IMR-90 (cell line): ENCODE measurements at regions not wholly inside any gene's neighbourhood (a gene's known extent, or its start where the extent isn't known, plus 50 kb on each side); places are given as distances from the start of the nearest gene placed in this dataset.

Source experiments
- ATAC-seq: fragments of 200-7000 bp; cut with Tn5 transposase; 2 replicates; pipeline ENCODE4 v1.9.1; 2020; ENCODE audit warnings: low read depth, mild to moderate bottlenecking, moderate library complexity
- BruUV-seq: library from RNA; stranded (reverse); fragments of 400-500 nt; replicated peaks from 2 replicates; lab custom pipeline; 2021; lab: Mats Ljungman, UMichigan
- CTCF ChIA-PET: fragments of 300-600 bp; formaldehyde crosslinking; extraction: SDS; loops from one replicate; lab custom pipeline; 2021; ENCODE audit warnings: antibody characterized with exemption; lab: Yijun Ruan, JAX
- POLR2A ChIA-PET: fragments of 300-600 bp; sonication (Branson Sonifier 250); formaldehyde crosslinking; loops from one replicate; lab custom pipeline; 2022; ENCODE audit warnings: antibody characterized with exemption; ENCODE audit not compliant: unreplicated experiment; lab: Charles Lee
- DNase-seq: peaks from one replicate; pipeline ENCODE4 v3.0.0; 2013
- H2AFZ ChIP-seq: replicated peaks from 2 replicates; pipeline ENCODE3; 2013; ENCODE audit warnings: low read length, mild to moderate bottlenecking; ENCODE audit not compliant: poor library complexity
- H2AK5ac ChIP-seq: 2 replicates; pipeline ENCODE4 v1.6.1; 2013; ENCODE audit warnings: low read depth, low read length, inconsistent platforms
- H2AK9ac ChIP-seq: replicated peaks from 2 replicates; pipeline ENCODE3; 2013; ENCODE audit warnings: mild to moderate bottlenecking, low read depth, low read length, moderate library complexity; ENCODE audit not compliant: poor library complexity
- H2BK120ac ChIP-seq: 2 replicates; pipeline ENCODE4 v1.6.1; 2013; ENCODE audit warnings: low read depth, low read length, inconsistent platforms
- H2BK15ac ChIP-seq: 3 replicates; pipeline ENCODE4 v1.6.1; 2013; ENCODE audit warnings: low read depth, low read length, inconsistent platforms
- H2BK20ac ChIP-seq: 2 replicates; pipeline ENCODE4 v1.6.1; 2013; ENCODE audit warnings: low read depth, mild to moderate bottlenecking, inconsistent platforms, low read length, moderate library complexity
- H2BK5ac ChIP-seq: 2 replicates; pipeline ENCODE4 v1.6.1; 2013; ENCODE audit warnings: mild to moderate bottlenecking, low read depth, low read length, inconsistent platforms; ENCODE audit not compliant: poor library complexity, severe bottlenecking
- H3K14ac ChIP-seq: replicated peaks from 2 replicates; pipeline ENCODE4 v1.6.1; 2013; ENCODE audit warnings: low read depth, low read length, inconsistent platforms
- H3K18ac ChIP-seq: 2 replicates; pipeline ENCODE4 v1.6.1; 2013; ENCODE audit warnings: low read depth, low read length, control low read depth
- H3K23ac ChIP-seq: 2 replicates; pipeline ENCODE4 v1.6.1; 2013; ENCODE audit warnings: low read depth, low read length, inconsistent platforms
- H3K27ac ChIP-seq: 2 replicates; pipeline ENCODE4 v1.5.1; 2013; ENCODE audit warnings: mild to moderate bottlenecking, control low read depth, low read length; ENCODE audit not compliant: insufficient read depth
- H3K27me3 ChIP-seq: 2 replicates; pipeline ENCODE4 v1.6.1; 2013; ENCODE audit warnings: low read length; ENCODE audit not compliant: control insufficient read depth, insufficient read depth
- H3K36me3 ChIP-seq: 2 replicates; pipeline ENCODE4 v1.6.1; 2013; ENCODE audit warnings: low read length, mixed read lengths; ENCODE audit not compliant: control insufficient read depth, insufficient read depth
- H3K4ac ChIP-seq: 2 replicates; pipeline ENCODE4 v1.6.1; 2013; ENCODE audit warnings: low read depth, low read length, inconsistent platforms
- H3K4me1 ChIP-seq: 2 replicates; pipeline ENCODE4 v1.6.1; 2013; ENCODE audit warnings: low read length, mixed read lengths; ENCODE audit not compliant: control insufficient read depth, insufficient read depth
- H3K4me2 ChIP-seq: 2 replicates; pipeline ENCODE4 v1.6.1; 2013; ENCODE audit warnings: low read depth, mild to moderate bottlenecking, control low read depth, low read length, moderate library complexity
- H3K4me3 ChIP-seq: 2 replicates; pipeline ENCODE4 v1.5.1; 2013; ENCODE audit warnings: low read depth, mild to moderate bottlenecking, control low read depth, low read length, moderate library complexity; ENCODE audit not compliant: insufficient read depth
- H3K56ac ChIP-seq: 2 replicates; pipeline ENCODE4 v1.6.1; 2013; ENCODE audit warnings: low read length, inconsistent platforms; ENCODE audit not compliant: insufficient read depth; ENCODE audit errors: extremely low read depth
- H3K79me1 ChIP-seq, 2 experiments: 2 replicates each; pipeline ENCODE4 v1.6.1; 2013; ENCODE audit warnings: low read length in 2 of 2, inconsistent platforms in 1 of 2, low read depth in 1 of 2
- H3K9ac ChIP-seq: 2 replicates; pipeline ENCODE4 v1.6.1; 2013; ENCODE audit warnings: low read depth, low read length, control low read depth
- H3K9me1 ChIP-seq: 2 replicates; pipeline ENCODE4 v1.6.1; 2013; ENCODE audit warnings: low read length, inconsistent platforms; ENCODE audit not compliant: insufficient read depth
- H3K9me3 ChIP-seq: 2 replicates; pipeline ENCODE4 v1.6.1; 2013; ENCODE audit warnings: low read length; ENCODE audit not compliant: control insufficient read depth, insufficient read depth
- H4K20me1 ChIP-seq: 2 replicates; pipeline ENCODE4 v1.6.1; 2013; ENCODE audit warnings: low read length, inconsistent platforms; ENCODE audit not compliant: insufficient read depth
- H4K5ac ChIP-seq: 2 replicates; pipeline ENCODE4 v1.6.1; 2013; ENCODE audit warnings: mild to moderate bottlenecking, low read depth, low read length, control low read depth
- H4K8ac ChIP-seq, 2 experiments: 2 replicates each; pipeline ENCODE4 v1.6.1; 2013; ENCODE audit warnings: low read depth in 2 of 2, low read length in 2 of 2, control low read depth in 1 of 2, inconsistent platforms in 1 of 2
- H4K91ac ChIP-seq: 2 replicates; pipeline ENCODE4 v1.6.1; 2013; ENCODE audit warnings: low read depth, low read length, inconsistent platforms; ENCODE audit not compliant: insufficient read depth
- BHLHE40 ChIP-seq: fragments of 150-350 bp; IDR thresholded peaks from 2 replicates; pipeline ENCODE4 v1.6.1; 2016; ENCODE audit warnings: mild to moderate bottlenecking, low read depth, low read length
- MAFK ChIP-seq: IDR thresholded peaks from 2 replicates; pipeline ENCODE4 v1.6.1; 2012; ENCODE audit warnings: low read depth, low read length, improper control_type of control experiment
- WGBS, 2 experiments: methylation state at CpG; one replicate each; pipeline versions ENCODE4 v1.1.5 to v1.1.7; 2013; ENCODE audit warnings: missing lambda C conversion rate in 2 of 2; ENCODE audit not compliant: insufficient read length in 1 of 2; ENCODE audit errors: extremely low coverage in 2 of 2; 5-methylcytosine and 5-hydroxymethylcytosine counted together
- dilution Hi-C: fragments of 300-500 bp; cut with HindIII; formaldehyde crosslinking; loops from one replicate; pipeline ENCODE4 v1.14.3; 2018; ENCODE audit warnings: low sequenced_read_pairs; ENCODE audit not compliant: unreplicated experiment
- in situ Hi-C: fragments of 300-500 bp; cut with MboI; formaldehyde crosslinking; loops from 3 replicates; pipeline ENCODE4 v1.14.3; 2019; ENCODE audit warnings: low sequenced_read_pairs, inconsistent platforms, mixed read lengths
- intact Hi-C: fragments of 100-400 bp; cut with micrococcal nuclease; formaldehyde crosslinking; loops from 2 replicates; pipeline ENCODE4 v1.10.0; 2022

GRCh38 chr3:110456438-110457138 lies 615.0 kb upstream of the NECTIN3 start:
- no peak overlapping the region for H4K91ac ChIP-seq
- peak overlapping the region; percentile 53; the same call in 1 of the 2 replicates for H3K18ac ChIP-seq
- no peaks in the 10 kb centered on the region for H3K27me3 ChIP-seq
- H3K9me1 ChIP-seq: no peaks in the 10 kb centered on the region
- no peak overlapping the region; the same call in 1 of the 2 replicates for H3K4me2 ChIP-seq
- H2BK120ac ChIP-seq: no peak overlapping the region; the same call in 1 of the 2 replicates
- intact Hi-C loops (no loop called here), in situ Hi-C loops (no loop called here), dilution Hi-C loops (no loop called here)
- H3K9me3 ChIP-seq: no peaks in the 10 kb centered on the region
- no peak overlapping the region for H3K14ac ChIP-seq
- ChIA-PET POLR2A (no interaction called here), CTCF (interaction anchor here (0.5 to 1.2 kb wide), 2 partner anchors 9 to 25 kb away, joined by 3 to 5 read pairs; no protein-coding TSS in a partner anchor)
- no peak overlapping the region for H3K27ac ChIP-seq
- H2BK20ac ChIP-seq: no peak overlapping the region; the same call in 1 of the 2 replicates
- H2AK5ac ChIP-seq: no peak overlapping the region; the same call in 1 of the 2 replicates
- H2AK9ac ChIP-seq: no peak overlapping the region
- no peak overlapping the region for H3K4me3 ChIP-seq
- no peak for DNase-seq
- H4K5ac ChIP-seq: no peak overlapping the region
- no peak overlapping the region for H2AFZ ChIP-seq
- WGBS, 2 experiments: no CpG with 5 or more reads among the region's 4 CpGs
- no peak overlapping the region for H3K56ac ChIP-seq
- no peak overlapping the region for H3K9ac ChIP-seq
- H4K8ac ChIP-seq: no peak overlapping the region
- H4K20me1 ChIP-seq: no peaks in the 10 kb centered on the region
- no peak overlapping the region for H3K23ac ChIP-seq
- H3K4ac ChIP-seq: peak overlapping the region; percentile 19; the same call in 1 of the 2 replicates
- ATAC-seq: no peak
- H3K4me1 ChIP-seq: no peaks in the 10 kb centered on the region; the same call in 1 of the 2 replicates
- no TSS peak for BruUV-seq
- TF ChIP-seq BHLHE40: no peak
- TF ChIP-seq MAFK: no peak
- H2BK5ac ChIP-seq: no peak overlapping the region
- H3K36me3 ChIP-seq: no peaks in the 10 kb centered on the region
- H3K79me1 ChIP-seq: no peaks in the 10 kb centered on the region
- peak overlapping the region; percentile 13; the same call in 2 of the 3 replicates for H2BK15ac ChIP-seq
